ENCODE measurements at regions not wholly inside any gene's neighbourhood (a gene's known extent, or its start where the extent isn't known, plus 50 kb on each side); places are given as distances from the start of the nearest gene placed in this dataset.
A peak's percentile ranks its signal among the peaks of the same experiment; 100 is the strongest.

GRCh38 chr4:180060159-180060889, 2182.9 kb upstream of the TENM3 start:
- Mint-ChIP-seq H3K27ac (ENCODE audit: unreplicated experiment) (no peak overlapping the region), H3K9me3 (ENCODE audit: unreplicated experiment) (no peaks in the 10 kb centered on the region), H3K36me3 (ENCODE audit: low read depth, unreplicated experiment) (peaks cover 7% of the 10 kb centered on the region), H3K27me3 (ENCODE audit: unreplicated experiment) (peaks cover 7% of the 10 kb centered on the region), H3K4me1 (ENCODE audit: unreplicated experiment) (peaks cover 22% of the 10 kb centered on the region), H3K4me3 (ENCODE audit: unreplicated experiment) (peak overlapping the region; percentile 99)
- TF ChIP-seq, protein P1, sequence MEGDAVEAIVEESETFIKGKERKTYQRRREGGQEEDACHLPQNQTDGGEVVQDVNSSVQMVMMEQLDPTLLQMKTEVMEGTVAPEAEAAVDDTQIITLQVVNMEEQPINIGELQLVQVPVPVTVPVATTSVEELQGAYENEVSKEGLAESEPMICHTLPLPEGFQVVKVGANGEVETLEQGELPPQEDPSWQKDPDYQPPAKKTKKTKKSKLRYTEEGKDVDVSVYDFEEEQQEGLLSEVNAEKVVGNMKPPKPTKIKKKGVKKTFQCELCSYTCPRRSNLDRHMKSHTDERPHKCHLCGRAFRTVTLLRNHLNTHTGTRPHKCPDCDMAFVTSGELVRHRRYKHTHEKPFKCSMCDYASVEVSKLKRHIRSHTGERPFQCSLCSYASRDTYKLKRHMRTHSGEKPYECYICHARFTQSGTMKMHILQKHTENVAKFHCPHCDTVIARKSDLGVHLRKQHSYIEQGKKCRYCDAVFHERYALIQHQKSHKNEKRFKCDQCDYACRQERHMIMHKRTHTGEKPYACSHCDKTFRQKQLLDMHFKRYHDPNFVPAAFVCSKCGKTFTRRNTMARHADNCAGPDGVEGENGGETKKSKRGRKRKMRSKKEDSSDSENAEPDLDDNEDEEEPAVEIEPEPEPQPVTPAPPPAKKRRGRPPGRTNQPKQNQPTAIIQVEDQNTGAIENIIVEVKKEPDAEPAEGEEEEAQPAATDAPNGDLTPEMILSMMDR (IDR thresholded peaks at IDR 0.05; ENCODE audit: unreplicated experiment), result no peak
- no peak for DNase-seq (ENCODE audit: low spot score)

DNA sequence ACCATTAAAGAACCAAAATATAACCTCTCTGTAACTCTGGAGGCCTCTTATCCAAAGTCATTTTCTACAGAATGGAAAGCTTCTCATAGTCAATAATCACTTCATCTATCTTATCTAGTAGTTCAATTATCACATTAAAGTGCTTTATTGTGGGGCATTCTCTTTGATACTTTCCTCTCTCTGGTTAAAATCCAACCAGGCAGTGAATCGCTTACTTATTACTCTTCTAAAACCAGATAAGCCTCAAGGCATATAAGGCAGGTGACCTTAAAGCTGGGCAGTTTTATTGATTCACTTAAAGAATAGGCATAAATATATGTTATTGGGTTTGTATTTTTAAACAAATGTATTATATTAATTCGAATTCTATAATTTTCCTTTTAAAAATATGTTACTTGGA, 2162.1 kb upstream of the TENM3 start:
- no peak overlapping the region for H3K27ac Mint-ChIP-seq (ENCODE audit: unreplicated experiment)
- no peak overlapping the region for H3K4me3 Mint-ChIP-seq (ENCODE audit: unreplicated experiment)
- H3K36me3 Mint-ChIP-seq (ENCODE audit: low read depth, unreplicated experiment), result no peaks in the 10 kb centered on the region
- TF ChIP-seq, protein P1 (IDR thresholded peaks at IDR 0.05; ENCODE audit: unreplicated experiment), result no peak
- no peaks in the 10 kb centered on the region for H3K9me3 Mint-ChIP-seq (ENCODE audit: unreplicated experiment)
- DNase-seq (ENCODE audit: low spot score), result no peak
- peaks cover 4% of the 10 kb centered on the region for H3K27me3 Mint-ChIP-seq (ENCODE audit: unreplicated experiment)
- peaks cover 12% of the 10 kb centered on the region for H3K4me1 Mint-ChIP-seq (ENCODE audit: unreplicated experiment)

GRCh38 chr4:180084561-180084960, 2158.6 kb upstream of the TENM3 start:
- no peak for DNase-seq (ENCODE audit: low spot score)
- Mint-ChIP-seq H3K27ac (ENCODE audit: unreplicated experiment) (no peak overlapping the region), H3K9me3 (ENCODE audit: unreplicated experiment) (no peaks in the 10 kb centered on the region), H3K27me3 (ENCODE audit: unreplicated experiment) (peaks cover 4% of the 10 kb centered on the region), H3K4me1 (ENCODE audit: unreplicated experiment) (no peaks in the 10 kb centered on the region), H3K36me3 (ENCODE audit: low read depth, unreplicated experiment) (no peaks in the 10 kb centered on the region), H3K4me3 (ENCODE audit: unreplicated experiment) (no peak overlapping the region)
- TF ChIP-seq, protein P1 (IDR thresholded peaks at IDR 0.05; ENCODE audit: unreplicated experiment), result no peak

GRCh38 chr4:180086480-180087190, 2156.6 kb upstream of the TENM3 start:
- no peak for DNase-seq (ENCODE audit: low spot score)
- Mint-ChIP-seq H3K36me3 (ENCODE audit: low read depth, unreplicated experiment) (no peaks in the 10 kb centered on the region), H3K4me3 (ENCODE audit: unreplicated experiment) (no peak overlapping the region), H3K9me3 (ENCODE audit: unreplicated experiment) (no peaks in the 10 kb centered on the region), H3K4me1 (ENCODE audit: unreplicated experiment) (no peaks in the 10 kb centered on the region), H3K27ac (ENCODE audit: unreplicated experiment) (no peak overlapping the region), H3K27me3 (ENCODE audit: unreplicated experiment) (peaks cover 4% of the 10 kb centered on the region)
- TF ChIP-seq, protein P1 (IDR thresholded peaks at IDR 0.05; ENCODE audit: unreplicated experiment), result no peak

DNA sequence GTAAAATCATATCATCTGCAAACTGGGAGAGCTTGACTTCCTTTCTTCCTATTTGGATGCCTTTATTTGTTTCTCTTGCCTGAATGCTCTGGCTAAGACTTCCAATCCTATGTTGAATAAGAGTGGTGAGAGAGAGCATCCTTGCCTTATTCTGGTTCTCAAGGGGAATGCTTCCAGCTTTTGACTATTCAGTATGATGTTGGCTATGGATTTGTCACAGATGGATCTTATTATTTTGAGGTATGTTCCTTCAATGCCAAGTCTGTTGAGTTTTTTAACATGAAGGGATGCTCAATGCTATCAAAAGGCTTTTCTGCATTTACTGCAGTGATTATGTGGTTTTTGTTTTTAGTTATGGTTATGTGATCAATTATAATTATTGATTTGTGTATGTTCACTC, 2144.6 kb upstream of the TENM3 start:
- Mint-ChIP-seq H3K27me3 (ENCODE audit: unreplicated experiment) (peaks cover 2% of the 10 kb centered on the region), H3K27ac (ENCODE audit: unreplicated experiment) (no peak overlapping the region), H3K9me3 (ENCODE audit: unreplicated experiment) (no peaks in the 10 kb centered on the region), H3K36me3 (ENCODE audit: low read depth, unreplicated experiment) (peaks cover 3% of the 10 kb centered on the region), H3K4me1 (ENCODE audit: unreplicated experiment) (peaks cover 12% of the 10 kb centered on the region), H3K4me3 (ENCODE audit: unreplicated experiment) (no peak overlapping the region)
- TF ChIP-seq, protein P1 (IDR thresholded peaks at IDR 0.05; ENCODE audit: unreplicated experiment), result no peak
- DNase-seq (ENCODE audit: low spot score), result no peak

Measured in endothelial cell (in vitro differentiated cells).